GM12878 (cell line): ENCODE measurements at regions not wholly inside any gene's neighbourhood (a gene's known extent, or its start where the extent isn't known, plus 50 kb on each side); places are given as distances from the start of the nearest gene placed in this dataset.

Experiments
- EZH2 ChIP-seq: IDR thresholded peaks from 2 replicates; pipeline ENCODE4 v1.6.1; 2012; ENCODE audit warnings: low read depth, mild to moderate bottlenecking, control low read depth, inconsistent platforms, low read length, borderline replicate concordance; ENCODE audit not compliant: control insufficient read depth
- FOXM1 ChIP-seq: IDR thresholded peaks from 2 replicates; pipeline ENCODE4 v1.6.1; 2012; ENCODE audit warnings: low read depth, mild to moderate bottlenecking, inconsistent platforms, low read length, moderate library complexity
- HDAC2 ChIP-seq: fragments of 200-600 bp; sonication (generic); IDR thresholded peaks from 2 replicates; pipeline ENCODE4 v1.6.1; 2017
- JUNB ChIP-seq: IDR thresholded peaks from 2 replicates; pipeline ENCODE4 v1.6.1; 2016; ENCODE audit warnings: antibody characterized with exemption, mild to moderate bottlenecking
- NR2C1 ChIP-seq: fragments of 450-650 bp; IDR thresholded peaks from 2 replicates; pipeline ENCODE4 v1.6.1; 2017; ENCODE audit warnings: antibody characterized with exemption, mild to moderate bottlenecking, moderate library complexity
- POLR2A ChIP-seq: IDR thresholded peaks from 2 replicates; pipeline ENCODE4 v1.6.1; 2011; ENCODE audit warnings: low read depth, mild to moderate bottlenecking, low read length
- SIN3A ChIP-seq: IDR thresholded peaks from 2 replicates; pipeline ENCODE4 v1.6.1; 2012; ENCODE audit warnings: low read depth, low read length, improper control_type of control experiment
- TAF1 ChIP-seq: IDR thresholded peaks from 2 replicates; pipeline ENCODE4 v1.6.1; 2011; ENCODE audit warnings: mild to moderate bottlenecking, low read depth, low read length, borderline replicate concordance
- WRNIP1 ChIP-seq: IDR thresholded peaks from 2 replicates; pipeline ENCODE4 v1.6.1; 2011; ENCODE audit warnings: low read depth, low read length, improper control_type of control experiment, borderline replicate concordance
- ZNF384 ChIP-seq: IDR thresholded peaks from 2 replicates; pipeline ENCODE4 v1.6.1; 2012; ENCODE audit warnings: low read depth, mild to moderate bottlenecking, low read length, improper control_type of control experiment, borderline replicate concordance
- TF ChIP-seq, protein P1 (sequence below), 3 experiments: IDR thresholded peaks in 2 of 3; conservative IDR thresholded peaks in 1 of 3; 2 replicates each; pipeline ENCODE4 v1.5.1; 2011; ENCODE audit warnings: low read depth in 3 of 3, low read length in 3 of 3, mild to moderate bottlenecking in 3 of 3, control low read depth in 2 of 3, moderate library complexity in 2 of 3, inconsistent platforms in 1 of 3, mixed read lengths in 1 of 3; ENCODE audit not compliant: control insufficient read depth in 2 of 3, insufficient read depth in 1 of 3; ENCODE audit errors: extremely low read depth in 1 of 3
- TF ChIP-seq, protein P2 (sequence below): IDR thresholded peaks from 2 replicates; pipeline ENCODE4 v1.6.1; 2011; ENCODE audit warnings: low read depth, low read length, improper control_type of control experiment, borderline replicate concordance
- TF ChIP-seq, protein P3 (sequence below): fragments of 150-350 bp; IDR thresholded peaks from 2 replicates; pipeline ENCODE4 v1.6.1; 2014; ENCODE audit warnings: mild to moderate bottlenecking, low read depth, low read length
- TF ChIP-seq, protein P4 (sequence below): fragments of 450-650 bp; IDR thresholded peaks from 2 replicates; pipeline ENCODE4 v1.6.1; 2016; ENCODE audit warnings: mild to moderate bottlenecking, moderate library complexity, borderline replicate concordance

DNA sequence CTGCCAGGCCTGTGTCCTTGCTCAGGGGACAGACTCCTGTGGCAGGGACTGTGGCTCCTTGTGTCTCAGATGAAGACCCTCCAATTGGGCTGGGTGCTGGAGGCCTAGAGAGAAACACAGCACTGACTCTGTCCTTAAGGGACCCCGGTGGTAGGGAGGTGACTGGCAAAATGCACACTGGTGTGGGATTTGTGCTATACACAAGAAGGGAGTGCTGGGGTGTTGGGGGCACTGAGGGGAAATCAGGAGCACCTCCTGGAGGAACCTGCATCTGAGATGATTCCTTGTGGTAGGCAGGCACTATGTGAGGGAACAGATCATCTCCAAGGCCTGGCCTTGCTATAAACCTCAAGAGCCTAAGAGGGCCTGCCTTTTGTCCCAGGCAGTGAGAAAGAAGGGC, 149.2 kb downstream of the RPS24 start:
- TF ChIP-seq FOXM1 (no peak), TAF1 (no peak), NR2C1 (no peak), SIN3A (no peak), HDAC2 (no peak), WRNIP1 (no peak), JUNB (no peak), EZH2 (no peak), ZNF384 (no peak), POLR2A (no peak)
- TF ChIP-seq, protein P1, sequence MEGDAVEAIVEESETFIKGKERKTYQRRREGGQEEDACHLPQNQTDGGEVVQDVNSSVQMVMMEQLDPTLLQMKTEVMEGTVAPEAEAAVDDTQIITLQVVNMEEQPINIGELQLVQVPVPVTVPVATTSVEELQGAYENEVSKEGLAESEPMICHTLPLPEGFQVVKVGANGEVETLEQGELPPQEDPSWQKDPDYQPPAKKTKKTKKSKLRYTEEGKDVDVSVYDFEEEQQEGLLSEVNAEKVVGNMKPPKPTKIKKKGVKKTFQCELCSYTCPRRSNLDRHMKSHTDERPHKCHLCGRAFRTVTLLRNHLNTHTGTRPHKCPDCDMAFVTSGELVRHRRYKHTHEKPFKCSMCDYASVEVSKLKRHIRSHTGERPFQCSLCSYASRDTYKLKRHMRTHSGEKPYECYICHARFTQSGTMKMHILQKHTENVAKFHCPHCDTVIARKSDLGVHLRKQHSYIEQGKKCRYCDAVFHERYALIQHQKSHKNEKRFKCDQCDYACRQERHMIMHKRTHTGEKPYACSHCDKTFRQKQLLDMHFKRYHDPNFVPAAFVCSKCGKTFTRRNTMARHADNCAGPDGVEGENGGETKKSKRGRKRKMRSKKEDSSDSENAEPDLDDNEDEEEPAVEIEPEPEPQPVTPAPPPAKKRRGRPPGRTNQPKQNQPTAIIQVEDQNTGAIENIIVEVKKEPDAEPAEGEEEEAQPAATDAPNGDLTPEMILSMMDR (IDR thresholded peaks at IDR 0.05 in 2 of 3, conservative IDR thresholded peaks at IDR 0.05 in 1 of 3; ENCODE audit: control insufficient read depth in 2 of 3, extremely low read depth in 1 of 3, insufficient read depth in 1 of 3, low read depth in 3 of 3, low read length in 3 of 3), result no peak
- TF ChIP-seq, protein P2, sequence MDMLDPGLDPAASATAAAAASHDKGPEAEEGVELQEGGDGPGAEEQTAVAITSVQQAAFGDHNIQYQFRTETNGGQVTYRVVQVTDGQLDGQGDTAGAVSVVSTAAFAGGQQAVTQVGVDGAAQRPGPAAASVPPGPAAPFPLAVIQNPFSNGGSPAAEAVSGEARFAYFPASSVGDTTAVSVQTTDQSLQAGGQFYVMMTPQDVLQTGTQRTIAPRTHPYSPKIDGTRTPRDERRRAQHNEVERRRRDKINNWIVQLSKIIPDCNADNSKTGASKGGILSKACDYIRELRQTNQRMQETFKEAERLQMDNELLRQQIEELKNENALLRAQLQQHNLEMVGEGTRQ, result no peak
- TF ChIP-seq, protein P3, sequence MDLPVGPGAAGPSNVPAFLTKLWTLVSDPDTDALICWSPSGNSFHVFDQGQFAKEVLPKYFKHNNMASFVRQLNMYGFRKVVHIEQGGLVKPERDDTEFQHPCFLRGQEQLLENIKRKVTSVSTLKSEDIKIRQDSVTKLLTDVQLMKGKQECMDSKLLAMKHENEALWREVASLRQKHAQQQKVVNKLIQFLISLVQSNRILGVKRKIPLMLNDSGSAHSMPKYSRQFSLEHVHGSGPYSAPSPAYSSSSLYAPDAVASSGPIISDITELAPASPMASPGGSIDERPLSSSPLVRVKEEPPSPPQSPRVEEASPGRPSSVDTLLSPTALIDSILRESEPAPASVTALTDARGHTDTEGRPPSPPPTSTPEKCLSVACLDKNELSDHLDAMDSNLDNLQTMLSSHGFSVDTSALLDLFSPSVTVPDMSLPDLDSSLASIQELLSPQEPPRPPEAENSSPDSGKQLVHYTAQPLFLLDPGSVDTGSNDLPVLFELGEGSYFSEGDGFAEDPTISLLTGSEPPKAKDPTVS, result no peak
- TF ChIP-seq, protein P4, sequence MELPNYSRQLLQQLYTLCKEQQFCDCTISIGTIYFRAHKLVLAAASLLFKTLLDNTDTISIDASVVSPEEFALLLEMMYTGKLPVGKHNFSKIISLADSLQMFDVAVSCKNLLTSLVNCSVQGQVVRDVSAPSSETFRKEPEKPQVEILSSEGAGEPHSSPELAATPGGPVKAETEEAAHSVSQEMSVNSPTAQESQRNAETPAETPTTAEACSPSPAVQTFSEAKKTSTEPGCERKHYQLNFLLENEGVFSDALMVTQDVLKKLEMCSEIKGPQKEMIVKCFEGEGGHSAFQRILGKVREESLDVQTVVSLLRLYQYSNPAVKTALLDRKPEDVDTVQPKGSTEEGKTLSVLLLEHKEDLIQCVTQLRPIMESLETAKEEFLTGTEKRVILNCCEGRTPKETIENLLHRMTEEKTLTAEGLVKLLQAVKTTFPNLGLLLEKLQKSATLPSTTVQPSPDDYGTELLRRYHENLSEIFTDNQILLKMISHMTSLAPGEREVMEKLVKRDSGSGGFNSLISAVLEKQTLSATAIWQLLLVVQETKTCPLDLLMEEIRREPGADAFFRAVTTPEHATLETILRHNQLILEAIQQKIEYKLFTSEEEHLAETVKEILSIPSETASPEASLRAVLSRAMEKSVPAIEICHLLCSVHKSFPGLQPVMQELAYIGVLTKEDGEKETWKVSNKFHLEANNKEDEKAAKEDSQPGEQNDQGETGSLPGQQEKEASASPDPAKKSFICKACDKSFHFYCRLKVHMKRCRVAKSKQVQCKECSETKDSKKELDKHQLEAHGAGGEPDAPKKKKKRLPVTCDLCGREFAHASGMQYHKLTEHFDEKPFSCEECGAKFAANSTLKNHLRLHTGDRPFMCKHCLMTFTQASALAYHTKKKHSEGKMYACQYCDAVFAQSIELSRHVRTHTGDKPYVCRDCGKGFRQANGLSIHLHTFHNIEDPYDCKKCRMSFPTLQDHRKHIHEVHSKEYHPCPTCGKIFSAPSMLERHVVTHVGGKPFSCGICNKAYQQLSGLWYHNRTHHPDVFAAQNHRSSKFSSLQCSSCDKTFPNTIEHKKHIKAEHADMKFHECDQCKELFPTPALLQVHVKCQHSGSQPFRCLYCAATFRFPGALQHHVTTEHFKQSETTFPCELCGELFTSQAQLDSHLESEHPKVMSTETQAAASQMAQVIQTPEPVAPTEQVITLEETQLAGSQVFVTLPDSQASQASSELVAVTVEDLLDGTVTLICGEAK, result no peak
